ENCODE measurements at regions not wholly inside any gene's neighbourhood (a gene's known extent, or its start where the extent isn't known, plus 50 kb on each side); places are given as distances from the start of the nearest gene placed in this dataset.

DNA sequence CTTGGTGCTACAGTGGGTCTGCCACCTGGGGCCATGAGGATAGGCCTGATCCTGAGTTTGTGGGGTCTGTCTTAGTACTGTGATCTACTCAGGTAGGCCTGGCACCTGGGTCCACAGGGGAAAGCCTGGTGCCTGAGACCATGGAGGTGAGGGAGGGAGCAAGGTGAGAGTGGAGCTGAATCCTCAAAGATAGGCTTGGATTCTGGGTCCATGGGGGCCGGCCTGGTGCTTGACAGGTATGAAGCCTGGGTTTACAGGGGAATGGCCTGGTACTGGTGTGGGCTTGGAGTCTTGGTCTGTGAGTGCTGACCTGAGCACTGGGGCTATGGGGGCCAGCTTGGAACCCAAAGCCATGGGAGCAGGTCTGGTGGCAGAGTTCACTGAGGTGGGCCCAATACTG lies 439.2 kb upstream of the SMARCA2 start:
- TF ChIP-seq, protein P1, sequence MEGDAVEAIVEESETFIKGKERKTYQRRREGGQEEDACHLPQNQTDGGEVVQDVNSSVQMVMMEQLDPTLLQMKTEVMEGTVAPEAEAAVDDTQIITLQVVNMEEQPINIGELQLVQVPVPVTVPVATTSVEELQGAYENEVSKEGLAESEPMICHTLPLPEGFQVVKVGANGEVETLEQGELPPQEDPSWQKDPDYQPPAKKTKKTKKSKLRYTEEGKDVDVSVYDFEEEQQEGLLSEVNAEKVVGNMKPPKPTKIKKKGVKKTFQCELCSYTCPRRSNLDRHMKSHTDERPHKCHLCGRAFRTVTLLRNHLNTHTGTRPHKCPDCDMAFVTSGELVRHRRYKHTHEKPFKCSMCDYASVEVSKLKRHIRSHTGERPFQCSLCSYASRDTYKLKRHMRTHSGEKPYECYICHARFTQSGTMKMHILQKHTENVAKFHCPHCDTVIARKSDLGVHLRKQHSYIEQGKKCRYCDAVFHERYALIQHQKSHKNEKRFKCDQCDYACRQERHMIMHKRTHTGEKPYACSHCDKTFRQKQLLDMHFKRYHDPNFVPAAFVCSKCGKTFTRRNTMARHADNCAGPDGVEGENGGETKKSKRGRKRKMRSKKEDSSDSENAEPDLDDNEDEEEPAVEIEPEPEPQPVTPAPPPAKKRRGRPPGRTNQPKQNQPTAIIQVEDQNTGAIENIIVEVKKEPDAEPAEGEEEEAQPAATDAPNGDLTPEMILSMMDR (IDR thresholded peaks at IDR 0.05; ENCODE audit: low read depth, low read length, missing input control), result no peak
- no peak for TF ChIP-seq RAD21 (IDR thresholded peaks at IDR 0.05)
- TF ChIP-seq, protein P2, sequence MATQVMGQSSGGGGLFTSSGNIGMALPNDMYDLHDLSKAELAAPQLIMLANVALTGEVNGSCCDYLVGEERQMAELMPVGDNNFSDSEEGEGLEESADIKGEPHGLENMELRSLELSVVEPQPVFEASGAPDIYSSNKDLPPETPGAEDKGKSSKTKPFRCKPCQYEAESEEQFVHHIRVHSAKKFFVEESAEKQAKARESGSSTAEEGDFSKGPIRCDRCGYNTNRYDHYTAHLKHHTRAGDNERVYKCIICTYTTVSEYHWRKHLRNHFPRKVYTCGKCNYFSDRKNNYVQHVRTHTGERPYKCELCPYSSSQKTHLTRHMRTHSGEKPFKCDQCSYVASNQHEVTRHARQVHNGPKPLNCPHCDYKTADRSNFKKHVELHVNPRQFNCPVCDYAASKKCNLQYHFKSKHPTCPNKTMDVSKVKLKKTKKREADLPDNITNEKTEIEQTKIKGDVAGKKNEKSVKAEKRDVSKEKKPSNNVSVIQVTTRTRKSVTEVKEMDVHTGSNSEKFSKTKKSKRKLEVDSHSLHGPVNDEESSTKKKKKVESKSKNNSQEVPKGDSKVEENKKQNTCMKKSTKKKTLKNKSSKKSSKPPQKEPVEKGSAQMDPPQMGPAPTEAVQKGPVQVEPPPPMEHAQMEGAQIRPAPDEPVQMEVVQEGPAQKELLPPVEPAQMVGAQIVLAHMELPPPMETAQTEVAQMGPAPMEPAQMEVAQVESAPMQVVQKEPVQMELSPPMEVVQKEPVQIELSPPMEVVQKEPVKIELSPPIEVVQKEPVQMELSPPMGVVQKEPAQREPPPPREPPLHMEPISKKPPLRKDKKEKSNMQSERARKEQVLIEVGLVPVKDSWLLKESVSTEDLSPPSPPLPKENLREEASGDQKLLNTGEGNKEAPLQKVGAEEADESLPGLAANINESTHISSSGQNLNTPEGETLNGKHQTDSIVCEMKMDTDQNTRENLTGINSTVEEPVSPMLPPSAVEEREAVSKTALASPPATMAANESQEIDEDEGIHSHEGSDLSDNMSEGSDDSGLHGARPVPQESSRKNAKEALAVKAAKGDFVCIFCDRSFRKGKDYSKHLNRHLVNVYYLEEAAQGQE (IDR thresholded peaks at IDR 0.05), result no peak
- TF ChIP-seq YY1 (IDR thresholded peaks at IDR 0.05), result no peak
- no peak for TF ChIP-seq GABPA (IDR thresholded peaks at IDR 0.05 in 1 of 2, conservative IDR thresholded peaks at IDR 0.05 in 1 of 2)
- TF ChIP-seq, protein P3, sequence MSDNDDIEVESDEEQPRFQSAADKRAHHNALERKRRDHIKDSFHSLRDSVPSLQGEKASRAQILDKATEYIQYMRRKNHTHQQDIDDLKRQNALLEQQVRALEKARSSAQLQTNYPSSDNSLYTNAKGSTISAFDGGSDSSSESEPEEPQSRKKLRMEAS (IDR thresholded peaks at IDR 0.05), result no peak
- no peak for TF ChIP-seq RXRA (IDR thresholded peaks at IDR 0.05)
- no peak for TF ChIP-seq TAF1 (conservative IDR thresholded peaks at IDR 0.05)
- no peak for TF ChIP-seq SP1 (IDR thresholded peaks at IDR 0.05)
- no peak for TF ChIP-seq HNF4A (conservative IDR thresholded peaks at IDR 0.05)
- no peak for TF ChIP-seq FOXA1 (IDR thresholded peaks at IDR 0.05)
- no peak for TF ChIP-seq JUND (IDR thresholded peaks at IDR 0.05)
- no peak for TF ChIP-seq EGR1 (IDR thresholded peaks at IDR 0.05; ENCODE audit: low read depth in 2 of 2)
- TF ChIP-seq, protein P4, sequence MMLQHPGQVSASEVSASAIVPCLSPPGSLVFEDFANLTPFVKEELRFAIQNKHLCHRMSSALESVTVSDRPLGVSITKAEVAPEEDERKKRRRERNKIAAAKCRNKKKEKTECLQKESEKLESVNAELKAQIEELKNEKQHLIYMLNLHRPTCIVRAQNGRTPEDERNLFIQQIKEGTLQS (IDR thresholded peaks at IDR 0.05), result no peak

All from liver (tissue), 3 donors.